GM12864 (cell line): ENCODE measurements at regions not wholly inside any gene's neighbourhood (a gene's known extent, or its start where the extent isn't known, plus 50 kb on each side); places are given as distances from the start of the nearest gene placed in this dataset.
"Not testable (repeated sequence)": the region's sequence is repeated elsewhere in the genome, so short reads cannot be mapped to it uniquely, and the experiment has no call there.

Source experiments
- DNase-seq: peaks from one replicate; pipeline ENCODE4 v3.0.0-alpha.2; 2011; ENCODE audit warnings: low read depth
- H3K4me3 ChIP-seq: 2 replicates; pipeline ENCODE4 v1.5.1; 2011; ENCODE audit warnings: mild to moderate bottlenecking, low read depth, low read length, control low read depth
- TF ChIP-seq, protein P1 (sequence below): IDR thresholded peaks from 2 replicates; pipeline ENCODE4 v1.5.1; 2011; ENCODE audit warnings: low read depth, mild to moderate bottlenecking, moderate library complexity, low read length, control low read depth, inconsistent platforms; ENCODE audit errors: missing control alignments

- no peak for DNase-seq
- H3K4me3 ChIP-seq, result no peak overlapping the region
- TF ChIP-seq, protein P1, sequence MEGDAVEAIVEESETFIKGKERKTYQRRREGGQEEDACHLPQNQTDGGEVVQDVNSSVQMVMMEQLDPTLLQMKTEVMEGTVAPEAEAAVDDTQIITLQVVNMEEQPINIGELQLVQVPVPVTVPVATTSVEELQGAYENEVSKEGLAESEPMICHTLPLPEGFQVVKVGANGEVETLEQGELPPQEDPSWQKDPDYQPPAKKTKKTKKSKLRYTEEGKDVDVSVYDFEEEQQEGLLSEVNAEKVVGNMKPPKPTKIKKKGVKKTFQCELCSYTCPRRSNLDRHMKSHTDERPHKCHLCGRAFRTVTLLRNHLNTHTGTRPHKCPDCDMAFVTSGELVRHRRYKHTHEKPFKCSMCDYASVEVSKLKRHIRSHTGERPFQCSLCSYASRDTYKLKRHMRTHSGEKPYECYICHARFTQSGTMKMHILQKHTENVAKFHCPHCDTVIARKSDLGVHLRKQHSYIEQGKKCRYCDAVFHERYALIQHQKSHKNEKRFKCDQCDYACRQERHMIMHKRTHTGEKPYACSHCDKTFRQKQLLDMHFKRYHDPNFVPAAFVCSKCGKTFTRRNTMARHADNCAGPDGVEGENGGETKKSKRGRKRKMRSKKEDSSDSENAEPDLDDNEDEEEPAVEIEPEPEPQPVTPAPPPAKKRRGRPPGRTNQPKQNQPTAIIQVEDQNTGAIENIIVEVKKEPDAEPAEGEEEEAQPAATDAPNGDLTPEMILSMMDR, result no peak
Measured at GRCh38 chr4:66284991-66285451, 614.7 kb upstream of the EPHA5 start.

DNA sequence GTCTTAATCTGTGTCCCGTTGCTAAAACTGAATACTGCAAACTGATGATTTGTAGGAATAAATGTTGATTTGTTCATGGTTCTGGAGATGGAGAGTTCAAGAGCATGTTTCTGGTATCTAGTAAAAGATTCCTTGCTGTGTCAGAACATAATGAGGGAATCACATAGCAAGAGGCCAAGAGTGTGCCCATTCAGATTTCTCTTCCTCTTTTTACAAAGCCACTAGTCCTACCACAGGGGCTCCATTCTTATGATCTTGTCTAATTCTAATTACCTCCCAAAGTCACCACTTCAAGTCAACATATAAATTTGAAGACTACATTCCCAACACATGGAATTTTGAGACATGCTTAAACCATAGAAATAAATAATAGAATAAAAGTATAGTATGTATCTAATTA lies 608.8 kb upstream of the EPHA5 start:
- no peak for DNase-seq
- TF ChIP-seq, protein P1, result no peak
- H3K4me3 ChIP-seq, result no peak overlapping the region

DNA sequence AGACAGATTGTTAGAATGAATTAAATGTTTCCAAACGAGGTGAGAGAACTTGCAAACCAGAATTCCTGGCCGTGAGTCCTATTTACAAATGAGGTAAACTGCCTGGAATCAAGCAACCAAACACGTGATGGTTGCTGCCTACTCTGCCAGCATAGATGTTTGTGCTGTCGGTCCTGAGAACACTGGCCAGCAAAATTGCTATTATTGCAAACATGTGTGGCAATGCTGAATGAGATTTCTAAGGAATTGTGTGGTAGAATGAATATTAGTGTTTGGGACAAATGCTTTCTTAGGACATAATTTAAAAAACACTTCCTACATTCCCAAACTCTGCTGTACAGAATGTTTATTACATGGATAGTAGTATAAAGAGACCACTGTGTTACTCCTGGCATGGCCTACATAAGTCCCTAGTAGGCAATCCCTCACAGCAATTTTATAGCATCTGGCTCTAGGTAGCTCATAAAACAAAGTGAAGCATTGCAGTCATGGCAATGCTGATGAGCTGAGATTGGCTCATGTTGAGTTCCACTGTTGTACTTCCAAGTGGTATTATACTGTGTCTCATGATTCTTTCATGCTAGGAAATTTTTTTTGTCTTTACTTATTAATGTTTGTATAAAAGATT lies 605.2 kb upstream of the EPHA5 start:
- H3K4me3 ChIP-seq, result no peak overlapping the region
- DNase-seq, result no peak
- TF ChIP-seq, protein P1, result no peak

GRCh38 chr4:66273110-66273509 lies 602.8 kb upstream of the EPHA5 start:
- H3K4me3 ChIP-seq, result no peak overlapping the region
- no peak for DNase-seq
- TF ChIP-seq, protein P1, result no peak

- not testable (repeated sequence) for DNase-seq, H3K4me3 ChIP-seq
Measured at GRCh38 chr4:66270356-66270755, 600.1 kb upstream of the EPHA5 start.

DNA sequence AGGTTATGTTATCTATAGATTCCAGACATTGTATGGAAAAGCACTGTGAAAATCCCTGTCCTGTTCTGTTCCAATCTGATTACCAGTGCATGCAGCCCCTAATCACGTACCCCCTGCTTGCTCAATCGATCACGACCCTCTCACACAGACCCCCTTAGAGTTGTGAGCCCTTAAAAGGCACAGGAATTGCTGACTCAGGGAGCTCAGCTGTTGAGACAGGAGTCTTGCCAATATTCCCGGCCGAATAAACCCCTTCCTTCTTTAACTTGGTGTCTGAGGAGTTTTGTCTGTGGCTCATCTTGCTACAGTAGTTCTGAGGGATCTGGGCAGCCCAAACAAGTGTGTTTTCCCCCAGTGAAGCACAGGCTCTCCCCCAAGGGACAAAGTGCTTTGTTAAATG lies 596.3 kb upstream of the EPHA5 start:
- not testable (repeated sequence) for DNase-seq, H3K4me3 ChIP-seq

DNA sequence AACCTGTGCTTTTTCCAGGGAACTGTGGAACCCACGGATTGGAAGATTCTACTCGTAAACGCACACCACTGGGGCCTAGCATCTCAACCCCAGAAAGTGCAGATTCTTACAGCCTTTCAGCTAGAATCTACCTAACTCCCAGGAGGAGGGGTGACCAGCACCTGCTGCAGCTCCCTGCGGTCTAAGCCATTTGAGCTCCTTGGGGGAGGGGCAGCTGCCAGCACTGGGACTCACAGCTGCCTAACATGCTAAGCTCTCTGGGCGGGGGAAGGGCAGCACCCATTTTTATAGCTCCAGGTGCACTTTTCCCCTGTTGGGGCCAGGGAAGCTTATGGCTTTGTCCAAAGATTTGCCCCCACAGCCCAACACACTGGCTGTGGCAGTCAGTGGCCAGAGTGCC lies 595.7 kb upstream of the EPHA5 start:
- no peak for DNase-seq
- TF ChIP-seq, protein P1, result no peak
- no peak overlapping the region for H3K4me3 ChIP-seq

- DNase-seq, result no peak
- H3K4me3 ChIP-seq, result no peak overlapping the region
- TF ChIP-seq, protein P1, result no peak
Measured at GRCh38 chr4:66252291-66252690, 582.0 kb upstream of the EPHA5 start.
